HCT116 (cell line): ENCODE measurements at regions not wholly inside any gene's neighbourhood (a gene's known extent, or its start where the extent isn't known, plus 50 kb on each side); places are given as distances from the start of the nearest gene placed in this dataset.

Source experiments
- ATAC-seq: fragments of 200-7000 bp; cut with Tn5 transposase; 2 replicates; pipeline ENCODE4 v1.9.1; 2020; ENCODE audit warnings: mild to moderate bottlenecking, moderate library complexity
- BruUV-seq: library from RNA; stranded (reverse); fragments of 400-500 nt; replicated peaks from 2 replicates; lab custom pipeline; 2021; lab: Mats Ljungman, UMichigan
- CTCF ChIA-PET: fragments of 300-600 bp; sonication (Branson Sonifier 250); formaldehyde crosslinking; loops from one replicate; lab custom pipeline; 2021; ENCODE audit warnings: antibody characterized with exemption; lab: Charles Lee
- POLR2A ChIA-PET: fragments of 300-600, 350-600 bp; sonication (Branson Sonifier 250); formaldehyde crosslinking; loops from one replicate; lab custom pipeline; 2021; ENCODE audit warnings: antibody characterized with exemption; lab: Charles Lee
- RAD21 ChIA-PET, 2 experiments: fragments of 300-600 bp; sonication (Branson Sonifier 250); formaldehyde crosslinking; loops; one replicate each; lab custom pipeline; 2023; ENCODE audit warnings: low total read pairs in 2 of 2; ENCODE audit not compliant: uncharacterized antibody in 2 of 2, unreplicated experiment in 2 of 2, low non-redundant PET in 1 of 2; lab: Charles Lee
- DNase-seq: peaks from one replicate; pipeline ENCODE4 v3.0.0-alpha.2; 2010; ENCODE audit warnings: low read depth, low spot score
- H2AFZ ChIP-seq: fragments of 200-600 bp; shearing (Covaris generic), sonication (generic); 2 replicates; pipeline ENCODE4 v1.6.1; 2017; ENCODE audit warnings: low read depth, mixed run types, mixed read lengths, antibody characterized with exemption, low read length; ENCODE audit not compliant: poor library complexity, severe bottlenecking
- H3K27ac ChIP-seq: 2 replicates; pipeline ENCODE4 v1.5.1; 2012; ENCODE audit warnings: low read depth, low read length
- H3K27me3 ChIP-seq: fragments of 200-600 bp; sonication (generic); 2 replicates; pipeline ENCODE4 v1.6.1; 2016; ENCODE audit warnings: mixed run types, low read length, mixed read lengths; ENCODE audit not compliant: insufficient read depth
- H3K36me3 ChIP-seq, 2 experiments: fragments of 200-500 bp in 1 of 2; fragments of 200-600 bp in 1 of 2; sonication (Bioruptor generic) in 1 of 2; sonication (generic) in 1 of 2; 2 replicates each; pipeline versions ENCODE4 v1.5.1 to v1.6.1; 2014 to 2016; ENCODE audit warnings: low read length in 2 of 2, inconsistent platforms in 1 of 2, mixed read lengths in 1 of 2, mixed run types in 1 of 2; ENCODE audit not compliant: insufficient read depth in 2 of 2, control insufficient read depth in 1 of 2
- H3K4me1 ChIP-seq, 2 experiments: fragments of 200-600 bp in 1 of 2; sonication (generic) in 1 of 2; 2 replicates each; pipeline versions ENCODE4 v1.5.1 to v1.6.1; 2012 to 2017; ENCODE audit warnings: low read length in 2 of 2, inconsistent platforms in 1 of 2, mild to moderate bottlenecking in 1 of 2, mixed read lengths in 1 of 2, mixed run types in 1 of 2, moderate library complexity in 1 of 2; ENCODE audit not compliant: insufficient read depth in 2 of 2, control insufficient read depth in 1 of 2
- H3K4me2 ChIP-seq: fragments of 200-600 bp; sonication (generic); 2 replicates; pipeline ENCODE4 v1.6.1; 2017; ENCODE audit warnings: mixed run types, low read length, mixed read lengths
- H3K4me3 ChIP-seq, 2 experiments: fragments of 200-600 bp in 1 of 2; sonication (generic) in 1 of 2; replicated peaks in 1 of 2; 2 replicates each; pipeline ENCODE4 v1.5.1; 2011 to 2016; ENCODE audit warnings: low read length in 2 of 2, control low read depth in 1 of 2, low read depth in 1 of 2, mild to moderate bottlenecking in 1 of 2, mixed read lengths in 1 of 2, mixed run types in 1 of 2
- H3K79me2 ChIP-seq: fragments of 200-600 bp; sonication (generic); 2 replicates; pipeline ENCODE4 v1.6.1; 2017; ENCODE audit warnings: mild to moderate bottlenecking, mixed run types, low read length, moderate library complexity, mixed read lengths; ENCODE audit not compliant: insufficient read depth
- H3K9ac ChIP-seq: fragments of 200-600 bp; sonication (generic); 2 replicates; pipeline ENCODE4 v1.6.1; 2016; ENCODE audit warnings: low read length, mixed read lengths
- H3K9me2 ChIP-seq: fragments of 200-600 bp; sonication (generic), shearing (Covaris generic); 2 replicates; pipeline ENCODE4 v1.6.1; 2017; ENCODE audit warnings: mixed run types, mild to moderate bottlenecking, moderate library complexity; ENCODE audit not compliant: insufficient read depth
- H3K9me3 ChIP-seq, 2 experiments: fragments of 200-500 bp in 1 of 2; fragments of 200-600 bp in 1 of 2; sonication (Bioruptor generic) in 1 of 2; sonication (generic) in 1 of 2; 2 replicates each; pipeline ENCODE4 v1.6.1; 2014 to 2017; ENCODE audit warnings: low read length in 2 of 2, mixed read lengths in 2 of 2, inconsistent platforms in 1 of 2, low read depth in 1 of 2, mild to moderate bottlenecking in 1 of 2, mixed run types in 1 of 2, moderate library complexity in 1 of 2; ENCODE audit not compliant: control insufficient read depth in 1 of 2, insufficient read depth in 1 of 2
- H4K20me1 ChIP-seq: fragments of 200-600 bp; sonication (generic), shearing (Covaris generic); 2 replicates; pipeline ENCODE4 v1.6.1; 2017; ENCODE audit warnings: mixed run types, mild to moderate bottlenecking, moderate library complexity; ENCODE audit not compliant: insufficient read depth
- CBX3 ChIP-seq: IDR thresholded peaks from 2 replicates; pipeline ENCODE4 v1.6.1; 2012; ENCODE audit warnings: low read depth
- CTCF ChIP-seq, 3 experiments: fragments of 200-600 bp in 1 of 3; sonication (generic) in 1 of 3; IDR thresholded peaks in 2 of 3; conservative IDR thresholded peaks in 1 of 3; 2 replicates each; pipeline ENCODE4 v1.5.1; 2012 to 2017; ENCODE audit warnings: low read depth in 2 of 3, low read length in 2 of 3, antibody characterized with exemption in 1 of 3, borderline replicate concordance in 1 of 3, control low read depth in 1 of 3, mild to moderate bottlenecking in 1 of 3, mixed read lengths in 1 of 3, mixed run types in 1 of 3, moderate library complexity in 1 of 3; ENCODE audit not compliant: insufficient read depth in 1 of 3
- EGR1 ChIP-seq: IDR thresholded peaks from 2 replicates; pipeline ENCODE4 v1.6.1; 2012; ENCODE audit warnings: low read depth
- EZH2 ChIP-seq: fragments of 200-600 bp; sonication (generic); IDR thresholded peaks from 2 replicates; pipeline ENCODE4 v1.6.1; 2017; ENCODE audit warnings: antibody characterized with exemption, mixed run types
- EZH2phosphoT487 ChIP-seq: fragments of 200-600 bp; IDR thresholded peaks from 2 replicates; pipeline ENCODE4 v1.6.1; 2018; ENCODE audit warnings: antibody characterized with exemption, borderline replicate concordance
- JUND ChIP-seq: IDR thresholded peaks from 2 replicates; pipeline ENCODE4 v1.6.1; 2012
- REST ChIP-seq: IDR thresholded peaks from 2 replicates; pipeline ENCODE4 v1.6.1; 2012; ENCODE audit warnings: low read depth
- SP1 ChIP-seq: IDR thresholded peaks from 2 replicates; pipeline ENCODE4 v1.6.1; 2012; ENCODE audit warnings: low read depth
- ZFX ChIP-seq: fragments of 450-650 bp; IDR thresholded peaks from 2 replicates; pipeline ENCODE4 v1.6.1; 2017
- intact Hi-C: fragments of 100-400 bp; cut with micrococcal nuclease; formaldehyde crosslinking; loops from 2 replicates; pipeline ENCODE4 v1.10.0; 2022

GRCh38 chr18:56089612-56090258 is 501.7 kb upstream of the TCF4 start:
- TF ChIP-seq CTCF (IDR thresholded peaks at IDR 0.05 in 2 of 3, conservative IDR thresholded peaks at IDR 0.05 in 1 of 3; ENCODE audit: borderline replicate concordance in 1 of 3, insufficient read depth in 1 of 3, low read depth in 2 of 3, low read length in 2 of 3) (no peak), EZH2phosphoT487 (no peak), EGR1 (no peak), REST (no peak), ZFX (no peak), JUND (no peak), SP1 (no peak), CBX3 (no peak), EZH2 (no peak)
- Histone ChIP-seq H3K36me3 (no peaks in the 10 kb centered on the region), H3K9ac (no peak overlapping the region), H2AFZ (no peak overlapping the region), H3K79me2 (no peaks in the 10 kb centered on the region), H3K9me2 (no peaks in the 10 kb centered on the region), H4K20me1 (no peaks in the 10 kb centered on the region), H3K4me2 (no peak overlapping the region), H3K27ac (no peak overlapping the region), H3K4me3 (no peak overlapping the region), H3K4me1 (no peaks in the 10 kb centered on the region), H3K9me3 (peaks cover 3 to 27% of the 10 kb centered on the region in 2 experiments; a peak in 2 of 4 replicates), H3K27me3 (no peaks in the 10 kb centered on the region)
- intact Hi-C loops, result no loop called here
- ChIA-PET RAD21 (no interaction called here), POLR2A (no interaction called here), CTCF (no interaction called here)
- BruUV-seq, result no TSS peak
- DNase-seq (no peak), ATAC-seq (no peak)
